MM.1S (cell line): ENCODE measurements at regions not wholly inside any gene's neighbourhood (a gene's known extent, or its start where the extent isn't known, plus 50 kb on each side); places are given as distances from the start of the nearest gene placed in this dataset.

Experiments used
- DNase-seq: peaks from one replicate; pipeline ENCODE4 v3.0.0-alpha.2; 2015
- H2AFZ ChIP-seq: fragments of 300-600 bp; sonication (generic); 2 replicates; pipeline ENCODE4 v1.6.0; 2016; ENCODE audit warnings: antibody characterized with exemption, low read length
- H3F3A ChIP-seq: fragments of 300-600 bp; sonication (generic); 2 replicates; pipeline ENCODE4 v1.6.1; 2016; ENCODE audit warnings: mild to moderate bottlenecking, antibody characterized with exemption, low read length, moderate library complexity, mixed read lengths; ENCODE audit not compliant: insufficient read depth
- H3K27ac ChIP-seq: fragments of 300-600 bp; sonication (generic); 2 replicates; pipeline ENCODE4 v1.5.1; 2016; ENCODE audit warnings: mild to moderate bottlenecking, low read length
- H3K27me3 ChIP-seq: fragments of 300-600 bp; sonication (generic); replicated peaks from 2 replicates; pipeline ENCODE4 v1.6.0; 2016; ENCODE audit warnings: low read length; ENCODE audit not compliant: insufficient read depth
- H3K36me3 ChIP-seq: fragments of 300-600 bp; sonication (generic); replicated peaks from 2 replicates; pipeline ENCODE4 v1.6.1; 2016; ENCODE audit warnings: mild to moderate bottlenecking, low read length, mixed read lengths; ENCODE audit not compliant: insufficient read depth
- H3K4me1 ChIP-seq: fragments of 300-600 bp; sonication (generic); 2 replicates; pipeline ENCODE4 v1.6.1; 2016; ENCODE audit warnings: low read length, mixed read lengths
- H3K4me2 ChIP-seq: fragments of 300-600 bp; sonication (generic); 2 replicates; pipeline ENCODE4 v1.6.0; 2016; ENCODE audit warnings: low read depth, low read length
- H3K4me3 ChIP-seq: fragments of 300-600 bp; sonication (generic); 2 replicates; pipeline ENCODE4 v1.5.1; 2016; ENCODE audit warnings: low read length, mixed read lengths
- H3K79me2 ChIP-seq: fragments of 300-600 bp; sonication (generic); 2 replicates; pipeline ENCODE4 v1.6.1; 2016; ENCODE audit warnings: mixed run types, low read length, mixed read lengths
- H3K9ac ChIP-seq: fragments of 300-600 bp; sonication (generic); 2 replicates; pipeline ENCODE4 v1.6.1; 2016; ENCODE audit warnings: low read length, mixed read lengths
- H3K9me2 ChIP-seq: fragments of 300-600 bp; sonication (generic); replicated peaks from 2 replicates; pipeline ENCODE4 v1.6.1; 2016; ENCODE audit warnings: mild to moderate bottlenecking, low read length, mixed read lengths; ENCODE audit not compliant: insufficient read depth
- H3K9me3 ChIP-seq: fragments of 300-600 bp; sonication (generic); replicated peaks from 2 replicates; pipeline ENCODE4 v1.6.1; 2016; ENCODE audit warnings: mild to moderate bottlenecking, low read length, mixed read lengths; ENCODE audit not compliant: insufficient read depth
- H4K20me1 ChIP-seq: fragments of 300-600 bp; sonication (generic); 2 replicates; pipeline ENCODE4 v1.6.1; 2016; ENCODE audit warnings: mild to moderate bottlenecking, low read length, moderate library complexity, mixed read lengths; ENCODE audit not compliant: insufficient read depth
- CTCF ChIP-seq: fragments of 300-600 bp; sonication (generic); IDR thresholded peaks from 2 replicates; pipeline ENCODE4 v1.5.1; 2016; ENCODE audit warnings: antibody characterized with exemption, low read length, mixed read lengths
- EZH2 ChIP-seq: fragments of 300-600 bp; sonication (generic); optimal IDR thresholded peaks from 2 replicates; pipeline ENCODE3; 2017; ENCODE audit warnings: low read depth, mild to moderate bottlenecking, antibody characterized with exemption, low read length, mixed read lengths
- EZH2phosphoT487 ChIP-seq: fragments of 300-600 bp; sonication (generic); IDR thresholded peaks from 2 replicates; pipeline ENCODE4 v1.6.1; 2018; ENCODE audit warnings: antibody characterized with exemption, low read length

GRCh38 chr10:128693493-128694131 lies 567.4 kb upstream of the MKI67 start:
- Histone ChIP-seq H3F3A (no peaks in the 10 kb centered on the region), H3K9ac (no peak overlapping the region), H3K27me3 (no peaks in the 10 kb centered on the region), H3K36me3 (no peaks in the 10 kb centered on the region), H3K4me1 (no peaks in the 10 kb centered on the region), H4K20me1 (no peaks in the 10 kb centered on the region), H3K79me2 (no peaks in the 10 kb centered on the region), H3K9me3 (no peaks in the 10 kb centered on the region), H3K4me2 (no peak overlapping the region), H2AFZ (no peak overlapping the region), H3K4me3 (no peak overlapping the region), H3K9me2 (no peaks in the 10 kb centered on the region), H3K27ac (no peak overlapping the region)
- no peak for DNase-seq
- TF ChIP-seq CTCF (no peak), EZH2 (no peak)

GRCh38 chr10:128694168-128694850 lies 568.1 kb upstream of the MKI67 start:
- DNase-seq, result no peak
- Histone ChIP-seq H3F3A (no peaks in the 10 kb centered on the region), H4K20me1 (no peaks in the 10 kb centered on the region), H3K4me2 (no peak overlapping the region), H3K4me3 (no peak overlapping the region), H3K27ac (no peak overlapping the region), H3K27me3 (no peaks in the 10 kb centered on the region), H3K9me2 (no peaks in the 10 kb centered on the region), H2AFZ (no peak overlapping the region), H3K4me1 (no peaks in the 10 kb centered on the region), H3K36me3 (no peaks in the 10 kb centered on the region), H3K9me3 (no peaks in the 10 kb centered on the region), H3K79me2 (no peaks in the 10 kb centered on the region), H3K9ac (no peak overlapping the region)
- TF ChIP-seq EZH2phosphoT487 (no peak), CTCF (no peak), EZH2 (no peak)

- TF ChIP-seq EZH2phosphoT487 (no peak), CTCF (no peak), EZH2 (no peak)
- no peaks in the 10 kb centered on the region for H3F3A ChIP-seq
These were observed 568.9 kb upstream of the MKI67 start for GRCh38 chr10:128694851-128695725.

More at GRCh38 chr10:128694851-128695725, 568.9 kb upstream of the MKI67 start:
- H2AFZ ChIP-seq, result no peak overlapping the region
- H4K20me1 ChIP-seq, result no peaks in the 10 kb centered on the region
- no peaks in the 10 kb centered on the region for H3K27me3 ChIP-seq
- no peaks in the 10 kb centered on the region for H3K9me2 ChIP-seq
- DNase-seq, result no peak
- H3K4me1 ChIP-seq, result no peaks in the 10 kb centered on the region
- H3K79me2 ChIP-seq, result no peaks in the 10 kb centered on the region
- H3K36me3 ChIP-seq, result no peaks in the 10 kb centered on the region
- no peak overlapping the region for H3K4me3 ChIP-seq
- H3K9me3 ChIP-seq, result no peaks in the 10 kb centered on the region
- H3K9ac ChIP-seq, result no peak overlapping the region
- no peak overlapping the region for H3K4me2 ChIP-seq
- H3K27ac ChIP-seq, result no peak overlapping the region
